B cell (primary cell): ENCODE measurements at regions not wholly inside any gene's neighbourhood (a gene's known extent, or its start where the extent isn't known, plus 50 kb on each side); places are given as distances from the start of the nearest gene placed in this dataset.

Experiments used
- ATAC-seq: fragments of 200-7000 bp; cut with Tn5 transposase; one replicate; pipeline ENCODE4 v1.10.0; 2021; ENCODE audit warnings: low read depth, mild to moderate bottlenecking, moderate number of reproducible peaks, moderate library complexity
- CTCF ChIA-PET: fragments of 350-600 bp; sonication (Branson Sonifier 250); formaldehyde crosslinking; loops from one replicate; lab custom pipeline; 2021; ENCODE audit warnings: antibody characterized with exemption, inconsistent platforms; lab: Charles Lee
- POLR2A ChIA-PET: fragments of 350-600 bp; sonication (Branson Sonifier 250); formaldehyde crosslinking; loops from one replicate; lab custom pipeline; 2021; ENCODE audit warnings: antibody characterized with exemption; lab: Charles Lee
- DNase-seq: peaks from one replicate; pipeline ENCODE4 v3.0.0; 2013
- H2AFZ ChIP-seq: 2 replicates; pipeline ENCODE4 v1.6.1; 2012; ENCODE audit warnings: mild to moderate bottlenecking, low read depth, low read length; ENCODE audit not compliant: insufficient read depth, poor library complexity, severe bottlenecking
- H3K27ac ChIP-seq, 2 donors: 1 replicate in 1 of 2; 2 replicates in 1 of 2; pipeline ENCODE4 v1.5.1; 2012 to 2013; ENCODE audit warnings: low read length in 2 of 2, mild to moderate bottlenecking in 2 of 2, moderate library complexity in 1 of 2
- H3K27me3 ChIP-seq, 4 experiments: fragments of 200-600 bp in 1 of 4; sonication (generic) in 1 of 4; replicated peaks in 1 of 4; 1 replicate in 2 of 4; 2 replicates in 2 of 4; pipeline versions ENCODE4 v1.6.1 to v1.7.0; 2013 to 2016; ENCODE audit warnings: low read length in 3 of 4, mild to moderate bottlenecking in 2 of 4, mixed read lengths in 1 of 4, moderate library complexity in 1 of 4; ENCODE audit not compliant: insufficient read depth in 4 of 4, control insufficient read depth in 3 of 4; ENCODE audit errors: control extremely low read depth in 1 of 4
- H3K36me3 ChIP-seq, 2 experiments: replicated peaks in 1 of 2; 1 replicate in 1 of 2; 2 replicates in 1 of 2; pipeline versions ENCODE4 v1.6.1 to v1.7.1; 2013; ENCODE audit warnings: low read length in 1 of 2; ENCODE audit not compliant: insufficient read depth in 2 of 2, control insufficient read depth in 1 of 2; ENCODE audit errors: control extremely low read depth in 1 of 2, extremely low read depth in 1 of 2
- H3K4me1 ChIP-seq, 2 donors: fragments of 200-600 bp in 1 of 2; sonication (generic) in 1 of 2; 1 replicate in 1 of 2; 2 replicates in 1 of 2; pipeline versions ENCODE4 v1.5.1 to v1.6.1; 2013 to 2017; ENCODE audit warnings: low read length in 2 of 2; ENCODE audit not compliant: control insufficient read depth in 2 of 2, insufficient read depth in 2 of 2
- H3K4me2 ChIP-seq: replicated peaks from 2 replicates; pipeline ENCODE3; 2012; ENCODE audit warnings: mild to moderate bottlenecking, low read depth, low read length; ENCODE audit not compliant: poor library complexity, severe bottlenecking
- H3K4me3 ChIP-seq, 5 experiments: fragments of 200-600 bp in 1 of 5; sonication (generic) in 1 of 5; 1 replicate in 3 of 5; 2 replicates in 2 of 5; pipeline versions ENCODE4 v1.5.1 to v1.7.0; 2011 to 2016; ENCODE audit warnings: low read length in 4 of 5, mild to moderate bottlenecking in 4 of 5, low read depth in 2 of 5, control low read depth in 1 of 5, moderate library complexity in 1 of 5; ENCODE audit not compliant: insufficient read depth in 1 of 5; ENCODE audit errors: control extremely low read depth in 1 of 5, extremely low read depth in 1 of 5
- H3K79me2 ChIP-seq: fragments of 200-600 bp; sonication (generic); one replicate; pipeline ENCODE4 v1.6.0; 2016; ENCODE audit warnings: low read length; ENCODE audit not compliant: control insufficient read depth, insufficient read depth
- H3K9ac ChIP-seq: fragments of 200-600 bp; sonication (generic); 2 replicates; pipeline ENCODE4 v1.6.1; 2017; ENCODE audit warnings: mild to moderate bottlenecking, low read length, moderate library complexity
- H3K9me3 ChIP-seq, 3 donors: one replicate each; pipeline versions ENCODE4 v1.6.1 to v1.7.1; 2013; ENCODE audit warnings: low read length in 2 of 3; ENCODE audit not compliant: control insufficient read depth in 2 of 3, insufficient read depth in 1 of 3; ENCODE audit errors: control extremely low read depth in 1 of 3
- H4K20me1 ChIP-seq: 2 replicates; pipeline ENCODE4 v1.6.0; 2012; ENCODE audit warnings: mild to moderate bottlenecking, low read length; ENCODE audit not compliant: insufficient read depth, control insufficient read depth, poor library complexity, severe bottlenecking
- H3K27ac Mint-ChIP-seq: one replicate; pipeline ENCODE4 v1.8.0; 2021; ENCODE audit warnings: mixed read lengths
- H3K27me3 Mint-ChIP-seq: one replicate; pipeline ENCODE4 v1.8.0; 2021; ENCODE audit warnings: mixed read lengths
- H3K4me1 Mint-ChIP-seq: one replicate; pipeline ENCODE4 v1.8.0; 2021; ENCODE audit warnings: mixed read lengths
- H3K4me3 Mint-ChIP-seq: one replicate; pipeline ENCODE4 v1.8.0; 2021; ENCODE audit warnings: mixed read lengths
- H3K9me3 Mint-ChIP-seq: one replicate; pipeline ENCODE4 v1.8.0; 2022; ENCODE audit warnings: mixed read lengths; ENCODE audit not compliant: insufficient read depth
- CTCF ChIP-seq: fragments of 200-600 bp; IDR thresholded peaks from one replicate; pipeline ENCODE4 v1.8.0; 2022; ENCODE audit warnings: antibody characterized with exemption, mild to moderate bottlenecking
- EZH2 ChIP-seq: IDR thresholded peaks from 2 replicates; pipeline ENCODE4 v1.6.1; 2012; ENCODE audit warnings: borderline replicate concordance, low read depth, mild to moderate bottlenecking, moderate library complexity, low read length; ENCODE audit not compliant: insufficient read depth, poor library complexity, severe bottlenecking
- WGBS: methylation state at CpG from one replicate; pipeline ENCODE4 v1.1.5; 2013; ENCODE audit warnings: missing lambda C conversion rate; ENCODE audit not compliant: insufficient coverage; 5-methylcytosine and 5-hydroxymethylcytosine counted together
- intact Hi-C: fragments of 100-400 bp; cut with micrococcal nuclease; formaldehyde crosslinking; loops from one replicate; pipeline ENCODE4 v1.10.0; 2022

GRCh38 chr12:66944365-66944764 lies 265.5 kb upstream of the GRIP1 start:
- no peaks in the 10 kb centered on the region for H3K36me3 ChIP-seq
- no peak overlapping the region for H3K27ac ChIP-seq
- no peak overlapping the region for H2AFZ ChIP-seq
- no peak overlapping the region for H3K4me3 Mint-ChIP-seq
- no peaks in the 10 kb centered on the region for H3K79me2 ChIP-seq
- H3K4me1 ChIP-seq: no peaks in the 10 kb centered on the region
- intact Hi-C loops: no loop called here
- no peaks in the 10 kb centered on the region for H4K20me1 ChIP-seq
- no peak overlapping the region for H3K9ac ChIP-seq
- DNase-seq: no peak
- H3K4me2 ChIP-seq: no peak overlapping the region
- ChIA-PET CTCF (no interaction called here), POLR2A (no interaction called here)
- TF ChIP-seq EZH2 (no peak), CTCF (no peak)
- H3K9me3 ChIP-seq: no peaks in the 10 kb centered on the region
- H3K4me1 Mint-ChIP-seq: no peaks in the 10 kb centered on the region
- 69% methylated on average over 2 of the region's 2 CpGs for WGBS
- no peak overlapping the region for H3K4me3 ChIP-seq
- no peaks in the 10 kb centered on the region for H3K9me3 Mint-ChIP-seq
- H3K27me3 Mint-ChIP-seq: peaks cover 3% of the 10 kb centered on the region
- no peak for ATAC-seq
- no peak overlapping the region for H3K27ac Mint-ChIP-seq
- no peaks in the 10 kb centered on the region for H3K27me3 ChIP-seq

DNA sequence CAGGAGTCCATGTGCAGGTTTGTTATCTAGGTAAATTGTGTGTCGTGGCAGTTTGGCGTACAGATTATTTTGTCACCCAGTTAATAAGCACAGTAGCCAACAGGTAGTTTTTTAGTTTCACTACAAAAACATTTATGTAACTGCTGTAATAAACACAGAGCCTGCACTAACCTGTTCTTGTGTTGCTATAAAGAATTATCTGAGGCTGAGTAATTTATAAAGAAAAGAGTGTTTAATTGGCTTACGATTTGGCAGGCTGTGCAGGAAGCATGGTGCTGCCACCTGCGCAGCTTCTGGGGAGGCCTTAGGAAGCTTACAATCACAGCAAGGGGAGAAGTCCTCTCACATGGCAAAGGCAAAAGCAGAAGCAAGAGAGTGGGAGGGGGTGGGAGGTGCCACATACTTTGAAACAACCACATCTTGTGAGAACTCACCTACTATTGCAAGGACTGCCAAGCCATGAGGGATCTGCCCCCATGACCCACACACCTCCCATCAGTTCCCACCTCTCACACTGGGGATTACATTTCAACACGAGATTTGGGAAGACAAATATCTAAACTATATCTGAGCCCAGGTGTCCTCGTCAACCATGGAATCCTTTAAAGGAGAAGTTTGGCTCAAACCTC lies 266.4 kb upstream of the GRIP1 start:
- Histone ChIP-seq H3K4me3 (no peak overlapping the region), H3K9me3 (no peaks in the 10 kb centered on the region), H3K79me2 (no peaks in the 10 kb centered on the region), H3K4me1 (no peaks in the 10 kb centered on the region), H4K20me1 (no peaks in the 10 kb centered on the region), H3K27me3 (no peaks in the 10 kb centered on the region), H3K36me3 (no peaks in the 10 kb centered on the region), H3K4me2 (no peak overlapping the region), H3K27ac (no peak overlapping the region), H2AFZ (no peak overlapping the region), H3K9ac (no peak overlapping the region)
- Mint-ChIP-seq H3K4me3 (no peak overlapping the region), H3K4me1 (no peaks in the 10 kb centered on the region), H3K27me3 (peaks cover 6% of the 10 kb centered on the region), H3K9me3 (no peaks in the 10 kb centered on the region), H3K27ac (no peak overlapping the region)
- no peak for ATAC-seq
- intact Hi-C loops: no loop called here
- POLR2A ChIA-PET: no interaction called here
- TF ChIP-seq CTCF: no peak
- no peak for TF ChIP-seq EZH2
- CTCF ChIA-PET: no interaction called here
- DNase-seq: no peak
- 82% methylated on average over 2 of the region's 6 CpGs for WGBS
